HepG2 (cell line): ENCODE measurements at regions not wholly inside any gene's neighbourhood (a gene's known extent, or its start where the extent isn't known, plus 50 kb on each side); places are given as distances from the start of the nearest gene placed in this dataset.

ENCODE experiments used
- CREB1 ChIP-seq, 2 experiments: fragments of 450-650 bp in 1 of 2; IDR thresholded peaks; 2 replicates each; pipeline ENCODE4 v1.6.1; 2016 to 2017; ENCODE audit warnings: control low read depth in 1 of 2, mild to moderate bottlenecking in 1 of 2, missing compliant biosample characterization in 1 of 2, missing genetic modification characterization in 1 of 2
- CTCF ChIP-seq: sonication (generic); formaldehyde crosslinking; IDR thresholded peaks from 2 replicates; pipeline ENCODE4 v1.5.0; 2020; ENCODE audit warnings: mild to moderate bottlenecking, missing genetic modification reagents, moderate library complexity
- E2F1 ChIP-seq: sonication (generic); formaldehyde crosslinking; IDR thresholded peaks from 2 replicates; pipeline ENCODE4 v1.5.0; 2020; ENCODE audit warnings: missing genetic modification reagents
- HOXA9 ChIP-seq: sonication (generic); formaldehyde crosslinking; IDR thresholded peaks from 2 replicates; pipeline ENCODE4 v1.8.1; 2022; ENCODE audit warnings: missing genetic modification reagents, mild to moderate bottlenecking, moderate library complexity, borderline replicate concordance
- KLF12 ChIP-seq: sonication (generic); formaldehyde crosslinking; IDR thresholded peaks from 2 replicates; pipeline ENCODE4 v1.4.0; 2020; ENCODE audit warnings: missing genetic modification reagents, borderline replicate concordance
- NCOA5 ChIP-seq: sonication (generic); formaldehyde crosslinking; IDR thresholded peaks from 2 replicates; pipeline ENCODE4 v1.4.0; 2020; ENCODE audit warnings: missing genetic modification reagents
- NFIB ChIP-seq: sonication (generic); formaldehyde crosslinking; IDR thresholded peaks from 2 replicates; pipeline ENCODE4 v1.9.0; 2021; ENCODE audit warnings: missing genetic modification reagents, mild to moderate bottlenecking, borderline replicate concordance
- NR0B2 ChIP-seq: sonication (generic); formaldehyde crosslinking; IDR thresholded peaks from 2 replicates; pipeline ENCODE4 v1.4.0; 2020; ENCODE audit warnings: mild to moderate bottlenecking, missing genetic modification reagents
- RBM22 ChIP-seq: fragments of 200-400 bp; formaldehyde crosslinking; optimal IDR thresholded peaks from 2 replicates; pipeline ENCODE3; 2017; ENCODE audit warnings: mild to moderate bottlenecking, low read length, moderate library complexity
- ZBTB8A ChIP-seq: sonication (generic); formaldehyde crosslinking; IDR thresholded peaks from 2 replicates; pipeline ENCODE4 v1.4.0; 2020; ENCODE audit warnings: mild to moderate bottlenecking, low read depth, missing genetic modification reagents, borderline replicate concordance
- ZFP41 ChIP-seq: sonication (generic); formaldehyde crosslinking; IDR thresholded peaks from 2 replicates; pipeline ENCODE4 v1.4.0; 2020; ENCODE audit warnings: mild to moderate bottlenecking, missing genetic modification reagents, borderline replicate concordance
- ZNF274 ChIP-seq: sonication (generic); formaldehyde crosslinking; IDR thresholded peaks from 2 replicates; pipeline ENCODE4 v1.5.1; 2020; ENCODE audit warnings: mild to moderate bottlenecking, missing genetic modification reagents

- TF ChIP-seq CREB1 (IDR thresholded peaks at IDR 0.05) (no peak), CREB1 (CRISPR knock-in tag; IDR thresholded peaks at IDR 0.05) (no peak), ZNF274 (CRISPR knock-in tag) (no peak), E2F1 (CRISPR knock-in tag) (no peak), NFIB (no peak), RBM22 (no peak), HOXA9 (CRISPR knock-in tag) (no peak), ZBTB8A (CRISPR knock-in tag) (no peak), NR0B2 (CRISPR knock-in tag) (no peak), KLF12 (CRISPR knock-in tag) (no peak), NCOA5 (CRISPR knock-in tag) (no peak), CTCF (CRISPR knock-in tag) (no peak), ZFP41 (CRISPR knock-in tag) (no peak)
These were observed 184.8 kb downstream of the GNAI1 start for GRCh38 chr7:80319461-80319860.
